GM12872 (cell line): ENCODE measurements at regions not wholly inside any gene's neighbourhood (a gene's known extent, or its start where the extent isn't known, plus 50 kb on each side); places are given as distances from the start of the nearest gene placed in this dataset.

Source experiments
- CTCF ChIP-seq: IDR thresholded peaks from 3 replicates; pipeline ENCODE4 v1.5.1; 2011; ENCODE audit warnings: low read depth, mild to moderate bottlenecking, low read length, moderate library complexity; ENCODE audit not compliant: insufficient read depth

DNA sequence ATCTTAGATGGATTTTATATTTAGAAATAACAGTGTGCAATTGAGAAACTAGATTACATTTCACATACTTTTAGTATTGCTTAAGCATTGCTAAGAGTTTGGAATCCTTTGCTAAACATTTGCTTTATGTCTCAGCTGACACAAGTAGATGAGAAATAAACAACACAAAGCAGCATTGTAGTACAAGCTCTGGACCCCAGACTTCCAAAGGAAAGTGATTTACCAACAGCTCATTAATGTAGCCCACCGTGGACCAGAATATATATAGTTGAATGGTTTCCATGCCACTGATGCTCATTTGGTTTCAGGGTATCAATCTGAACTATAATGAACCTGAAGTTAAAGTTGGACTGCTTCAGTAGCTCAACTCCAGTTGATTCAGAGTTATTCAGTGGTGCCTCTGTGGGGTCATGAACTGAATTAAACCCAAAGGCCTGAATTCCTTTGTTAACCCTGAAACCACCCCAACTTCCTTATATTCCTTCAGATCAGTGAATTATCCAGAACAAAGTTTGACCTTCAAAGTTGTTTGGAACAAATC, 132.1 kb upstream of the NEIL3 start:
- TF ChIP-seq CTCF, result no peak

DNA sequence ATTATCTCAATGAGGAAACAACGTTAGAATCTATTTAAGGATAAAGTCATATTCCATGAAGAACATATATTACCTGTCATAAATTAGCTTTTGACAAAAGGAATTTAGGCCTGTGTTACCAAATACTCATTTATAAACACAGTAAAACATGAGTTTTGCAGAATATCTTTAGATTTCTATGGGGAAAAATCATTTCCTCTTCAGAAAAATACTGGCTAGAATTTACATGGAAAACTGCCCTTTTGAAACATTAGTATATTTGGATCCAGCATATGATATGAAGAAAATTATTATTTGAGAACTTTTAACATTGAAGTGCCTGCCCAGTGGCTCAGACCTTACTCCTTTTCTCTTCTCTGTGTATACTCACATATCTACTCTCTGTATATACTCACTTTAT, 131.4 kb upstream of the NEIL3 start:
- TF ChIP-seq CTCF, result no peak

- TF ChIP-seq CTCF, result no peak
Observed at GRCh38 chr4:177182166-177182565, 127.5 kb upstream of the NEIL3 start.

DNA sequence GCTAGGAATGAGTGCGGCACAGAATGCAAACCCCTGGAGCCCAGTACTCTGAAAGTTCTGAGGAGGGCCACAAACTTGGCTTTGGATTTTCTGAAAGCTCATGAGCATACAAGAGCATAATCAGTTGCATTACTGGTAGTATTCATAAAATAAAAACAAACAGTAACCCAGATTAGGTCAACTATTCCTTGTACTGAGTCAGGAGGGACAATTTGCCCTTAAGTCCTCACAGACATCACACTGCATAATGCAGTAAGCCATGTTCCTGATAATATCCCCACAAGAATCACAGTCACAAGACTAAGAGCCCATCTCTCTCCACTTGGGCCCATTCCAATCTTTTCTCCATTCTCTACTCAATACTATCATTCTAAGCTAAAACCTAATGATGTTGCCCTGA, 126.9 kb upstream of the NEIL3 start:
- TF ChIP-seq CTCF, result no peak

DNA sequence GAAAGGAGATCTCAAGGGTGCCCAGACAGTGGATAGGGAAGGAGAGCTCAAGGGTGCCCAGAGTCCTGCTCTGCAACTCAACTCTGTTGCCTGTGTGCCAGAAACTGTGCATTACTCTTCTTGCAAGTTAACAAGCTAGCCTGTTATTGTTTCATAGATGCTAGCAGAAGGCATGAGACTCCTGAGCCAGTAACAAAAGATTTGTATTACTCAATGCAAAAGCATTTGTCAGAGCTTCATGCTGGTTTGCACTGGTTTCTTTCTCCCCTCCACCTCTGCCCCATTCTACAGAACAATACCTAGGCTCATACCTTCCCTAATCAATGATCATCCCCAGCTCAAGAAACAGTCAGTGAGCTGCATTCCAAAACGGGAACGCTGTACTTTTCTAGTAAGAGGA, 124.5 kb upstream of the NEIL3 start:
- TF ChIP-seq CTCF, result no peak

- no peak for TF ChIP-seq CTCF
Observed at GRCh38 chr4:177185579-177185978, 124.1 kb upstream of the NEIL3 start.

DNA sequence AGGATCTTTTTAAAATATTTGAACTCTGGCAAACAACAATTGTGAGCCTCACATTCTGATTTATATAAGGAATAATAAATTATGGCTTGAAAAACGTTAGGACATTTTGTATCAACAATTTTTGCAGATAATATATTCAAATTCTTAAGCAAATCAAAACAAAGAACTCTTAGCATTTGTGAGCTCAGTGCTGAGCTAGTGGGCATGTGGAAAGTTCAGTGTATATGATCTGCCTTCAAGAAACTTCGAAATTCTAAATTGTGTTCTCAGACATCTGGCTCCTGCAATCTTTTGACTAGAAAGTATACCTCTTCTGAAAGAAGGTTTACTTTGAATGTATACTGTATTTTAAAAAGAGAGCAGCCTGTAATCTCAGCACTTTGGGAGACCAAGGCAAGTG, 122.3 kb upstream of the NEIL3 start:
- TF ChIP-seq CTCF, result no peak
